Lung (tissue), 11 donors: ENCODE measurements at regions not wholly inside any gene's neighbourhood (a gene's known extent, or its start where the extent isn't known, plus 50 kb on each side); places are given as distances from the start of the nearest gene placed in this dataset.

Source experiments
- ATAC-seq: fragments of 200-7000 bp; cut with Tn5 transposase; one replicate; pipeline ENCODE4 v1.9.1; 2020; ENCODE audit warnings: moderate number of reproducible peaks; ENCODE audit not compliant: insufficient read depth, low FRiP score
- DNase-seq, 3 donors: peaks; one replicate each; pipeline ENCODE4 v3.0.0-alpha.2; 2013 to 2017
- H3K27ac ChIP-seq, 2 donors: one replicate each; pipeline ENCODE4 v1.5.1; 2013; ENCODE audit warnings: mild to moderate bottlenecking in 2 of 2, moderate library complexity in 2 of 2, control low read depth in 1 of 2, inconsistent platforms in 1 of 2, low read depth in 1 of 2, low read length in 1 of 2
- H3K27me3 ChIP-seq, 3 donors: one replicate each; pipeline ENCODE4 v1.5.1; 2013; ENCODE audit warnings: low read length in 2 of 3; ENCODE audit not compliant: control insufficient read depth in 3 of 3, insufficient read depth in 3 of 3
- H3K36me3 ChIP-seq, 4 donors: one replicate each; pipeline ENCODE4 v1.5.1; 2013; ENCODE audit warnings: low read length in 4 of 4, mild to moderate bottlenecking in 1 of 4, moderate library complexity in 1 of 4; ENCODE audit not compliant: control insufficient read depth in 4 of 4, insufficient read depth in 4 of 4
- H3K4me1 ChIP-seq, 5 donors: one replicate each; pipeline ENCODE4 v1.5.1; 2013; ENCODE audit warnings: low read length in 5 of 5, mild to moderate bottlenecking in 2 of 5, moderate library complexity in 1 of 5; ENCODE audit not compliant: control insufficient read depth in 5 of 5, insufficient read depth in 5 of 5
- H3K4me3 ChIP-seq: one replicate; pipeline ENCODE4 v1.5.1; 2013; ENCODE audit warnings: mild to moderate bottlenecking, control low read depth, moderate library complexity
- H3K9ac ChIP-seq, 2 donors: one replicate each; pipeline ENCODE4 v1.5.1; 2013; ENCODE audit warnings: low read length in 2 of 2, control low read depth in 1 of 2; ENCODE audit not compliant: insufficient read depth in 1 of 2
- H3K9me3 ChIP-seq, 4 donors: one replicate each; pipeline ENCODE4 v1.5.1; 2013; ENCODE audit warnings: low read length in 3 of 4, mild to moderate bottlenecking in 1 of 4, moderate library complexity in 1 of 4; ENCODE audit not compliant: control insufficient read depth in 4 of 4, insufficient read depth in 3 of 4
- CTCF ChIP-seq: IDR thresholded peaks from 2 replicates; pipeline ENCODE4 v1.5.1; 2012; ENCODE audit warnings: mild to moderate bottlenecking; ENCODE audit errors: control extremely low read depth, extremely low read depth
- WGBS, 2 donors: extraction: QIAGEN DNeasy Blood & Tissue Kit; methylation state at CpG; one replicate each; pipeline ENCODE4 v1.1.7; 2013; 5-methylcytosine and 5-hydroxymethylcytosine counted together
- donor health status: control.
- donor health status: control.
- donor health status: Bipolar disorder and iron deficiency.
- donor health status: healthy.
- donor health status: DM: yes; HTN: yes; CAD: no.

GRCh38 chr2:53289309-53290006, 478.1 kb upstream of the CHAC2 start:
- no peaks in the 10 kb centered on the region for H3K36me3 ChIP-seq
- no peak overlapping the region for H3K27ac ChIP-seq
- no peak overlapping the region for H3K4me3 ChIP-seq
- TF ChIP-seq CTCF = no peak
- ATAC-seq (no peak), DNase-seq (no peak)
- H3K4me1 ChIP-seq = no peaks in the 10 kb centered on the region
- H3K27me3 ChIP-seq = no peaks in the 10 kb centered on the region
- no peaks in the 10 kb centered on the region for H3K9me3 ChIP-seq
- no peak overlapping the region for H3K9ac ChIP-seq

GRCh38 chr2:53286345-53286744, 481.3 kb upstream of the CHAC2 start:
- TF ChIP-seq CTCF = no peak
- Histone ChIP-seq H3K9me3 (no peaks in the 10 kb centered on the region), H3K9ac (no peak overlapping the region), H3K27me3 (no peaks in the 10 kb centered on the region), H3K36me3 (no peaks in the 10 kb centered on the region), H3K4me3 (no peak overlapping the region), H3K4me1 (no peaks in the 10 kb centered on the region), H3K27ac (no peak overlapping the region)
- WGBS, 2 donors = 91% methylated on average over 2 of the region's 2 CpGs
- no peak for DNase-seq
- no peak for ATAC-seq

GRCh38 chr2:53275743-53276142, 491.9 kb upstream of the CHAC2 start:
- no peak overlapping the region for H3K27ac ChIP-seq
- TF ChIP-seq CTCF = no peak
- WGBS, 2 donors = 74 to 83% methylated on average over 1 of the region's 1 CpG
- H3K4me1 ChIP-seq = no peaks in the 10 kb centered on the region
- no peak overlapping the region for H3K4me3 ChIP-seq
- H3K27me3 ChIP-seq = no peaks in the 10 kb centered on the region
- H3K9me3 ChIP-seq = peaks cover 0 to 2% (median 0%) of the 10 kb centered on the region in 4 donors
- no peak overlapping the region for H3K9ac ChIP-seq
- no peaks in the 10 kb centered on the region for H3K36me3 ChIP-seq
- no peak for DNase-seq
- no peak for ATAC-seq

- no peak overlapping the region for H3K27ac ChIP-seq
- H3K4me1 ChIP-seq = no peaks in the 10 kb centered on the region
- TF ChIP-seq CTCF = no peak
- WGBS, 2 donors = 65 to 91% methylated on average over 3 of the region's 3 CpGs
- H3K36me3 ChIP-seq = no peaks in the 10 kb centered on the region
- H3K27me3 ChIP-seq = no peaks in the 10 kb centered on the region
- H3K9me3 ChIP-seq = peaks cover 0 to 2% (median 0%) of the 10 kb centered on the region in 4 donors
- ATAC-seq = no peak
- H3K9ac ChIP-seq = no peak overlapping the region
- DNase-seq = no peak
- H3K4me3 ChIP-seq = no peak overlapping the region
Observed at GRCh38 chr2:53268626-53269025, 499.0 kb upstream of the CHAC2 start.
